Endothelial cell of umbilical vein (primary cell): ENCODE measurements at regions not wholly inside any gene's neighbourhood (a gene's known extent, or its start where the extent isn't known, plus 50 kb on each side); places are given as distances from the start of the nearest gene placed in this dataset.

Experiments
- CTCF ChIP-seq, 2 donors: IDR thresholded peaks; 1 replicate in 1 of 2; 2 replicates in 1 of 2; pipeline ENCODE4 v1.5.1; 2011; ENCODE audit warnings: low read length in 2 of 2, mild to moderate bottlenecking in 2 of 2, moderate library complexity in 2 of 2, control low read depth in 1 of 2, inconsistent platforms in 1 of 2, low read depth in 1 of 2; ENCODE audit not compliant: insufficient read depth in 1 of 2; ENCODE audit errors: extremely low read depth in 1 of 2
- FOS ChIP-seq: IDR thresholded peaks from 2 replicates; pipeline ENCODE4 v1.6.1; 2011; ENCODE audit warnings: mild to moderate bottlenecking, low read length, moderate library complexity, borderline replicate concordance; ENCODE audit not compliant: insufficient read depth
- JUN ChIP-seq: IDR thresholded peaks from 2 replicates; pipeline ENCODE4 v1.6.1; 2011; ENCODE audit warnings: borderline replicate concordance, low read depth; ENCODE audit not compliant: insufficient read length, insufficient read depth
- POLR2A ChIP-seq: IDR thresholded peaks from 2 replicates; pipeline ENCODE4 v1.6.1; 2012; ENCODE audit warnings: low read depth, mild to moderate bottlenecking, control low read depth, low read length
- POLR2AphosphoS5 ChIP-seq: IDR thresholded peaks from 2 replicates; pipeline ENCODE4 v1.6.1; 2012; ENCODE audit warnings: low read depth, mild to moderate bottlenecking, control low read depth, low read length, moderate library complexity; ENCODE audit not compliant: insufficient read depth

DNA sequence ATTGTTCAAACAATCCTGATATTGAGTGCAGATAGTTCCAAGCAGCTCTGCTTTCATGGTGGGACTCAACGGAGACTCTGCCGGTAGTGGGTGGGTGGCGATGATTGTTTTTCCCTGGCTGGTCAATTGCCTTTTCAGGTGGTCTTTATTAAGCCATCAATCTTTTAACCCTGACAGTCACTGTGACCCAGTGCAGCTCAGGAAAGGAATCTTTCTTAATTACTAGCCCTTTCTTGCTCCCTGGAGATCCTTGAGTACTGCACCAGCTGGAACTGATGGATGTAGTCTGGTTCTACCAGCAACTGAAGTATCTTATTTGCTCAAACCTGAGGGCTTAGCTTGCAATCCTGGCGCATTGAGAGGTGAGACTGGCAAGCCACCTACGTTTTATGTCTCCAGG lies 196.4 kb downstream of the PLPP3 start:
- TF ChIP-seq POLR2AphosphoS5 (no peak), CTCF (IDR thresholded peaks at IDR 0.05; ENCODE audit: extremely low read depth in 1 of 2, insufficient read depth in 1 of 2, low read depth in 1 of 2, low read length in 2 of 2) (no peak), FOS (no peak), POLR2A (no peak), JUN (no peak)
